Suppressor macrophage treated with lipopolysaccharide for 4 hours (primary cell): ENCODE measurements at regions not wholly inside any gene's neighbourhood (a gene's known extent, or its start where the extent isn't known, plus 50 kb on each side); places are given as distances from the start of the nearest gene placed in this dataset.
"Not testable (repeated sequence)": the region's sequence is repeated elsewhere in the genome, so short reads cannot be mapped to it uniquely, and the experiment has no call there.

Experiments
- DNase-seq: peaks from one replicate; pipeline ENCODE4 v3.0.0-alpha.2; 2020

DNA sequence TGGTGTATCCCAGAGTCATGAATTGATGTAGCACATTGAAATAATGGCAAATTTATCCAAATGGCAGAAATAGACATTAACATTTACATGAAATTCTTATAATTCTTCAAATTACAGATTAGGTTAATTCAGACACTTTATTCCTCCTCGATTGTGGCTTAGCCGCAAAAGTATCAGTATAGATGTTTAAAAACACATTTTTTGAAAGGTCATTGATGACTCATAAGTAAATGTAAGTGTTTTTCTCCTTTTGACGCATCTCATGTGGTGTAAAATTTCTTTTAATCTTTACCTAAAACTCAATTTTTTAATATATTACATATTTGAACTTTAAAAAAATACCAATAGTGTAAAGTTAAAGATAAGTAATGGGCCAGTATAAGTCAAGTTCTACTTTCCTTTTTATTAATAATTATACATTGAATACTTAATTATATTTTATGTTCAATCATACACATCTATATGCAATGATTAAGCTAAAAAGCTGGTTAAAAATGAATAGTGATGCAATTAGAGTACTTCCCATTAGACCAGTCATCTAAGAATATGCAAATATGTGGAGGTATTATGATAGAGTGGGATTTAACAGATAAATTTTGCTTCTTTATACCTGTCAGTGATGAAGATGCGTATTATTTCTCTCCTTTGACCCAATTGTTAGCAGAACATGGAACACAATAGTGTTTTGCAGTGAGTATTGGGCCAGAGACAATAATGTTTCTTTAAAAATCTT is 678.1 kb upstream of the DPPA4 start:
- no peak for DNase-seq

DNA sequence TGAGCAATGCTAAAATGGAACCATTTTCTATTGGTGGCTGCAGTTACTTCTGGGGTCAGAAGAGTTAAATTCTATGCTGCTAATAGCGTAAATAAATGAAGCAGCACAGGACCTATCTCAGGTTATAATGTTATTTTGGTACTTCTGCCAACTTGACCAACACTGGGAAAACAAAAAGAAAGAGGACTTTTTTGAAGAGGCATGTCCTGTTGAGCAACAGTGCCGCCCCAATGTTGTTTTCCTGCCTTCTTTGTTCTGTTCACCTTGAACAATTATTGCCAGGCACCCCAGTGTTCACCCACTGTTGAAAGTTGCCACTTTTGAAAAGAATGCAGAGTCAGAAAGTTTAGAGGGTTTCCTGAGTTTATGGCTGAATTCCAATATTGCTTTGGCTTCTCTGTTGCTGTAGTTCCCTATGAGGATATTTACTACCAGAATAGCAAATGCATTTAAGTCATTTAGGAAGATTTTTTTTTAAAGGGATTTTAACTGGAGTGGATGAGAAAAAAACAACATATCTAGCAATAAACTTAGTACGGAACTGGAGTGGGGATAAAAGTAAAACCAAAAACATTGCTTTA is 679.0 kb upstream of the DPPA4 start:
- DNase-seq, result no peak

DNA sequence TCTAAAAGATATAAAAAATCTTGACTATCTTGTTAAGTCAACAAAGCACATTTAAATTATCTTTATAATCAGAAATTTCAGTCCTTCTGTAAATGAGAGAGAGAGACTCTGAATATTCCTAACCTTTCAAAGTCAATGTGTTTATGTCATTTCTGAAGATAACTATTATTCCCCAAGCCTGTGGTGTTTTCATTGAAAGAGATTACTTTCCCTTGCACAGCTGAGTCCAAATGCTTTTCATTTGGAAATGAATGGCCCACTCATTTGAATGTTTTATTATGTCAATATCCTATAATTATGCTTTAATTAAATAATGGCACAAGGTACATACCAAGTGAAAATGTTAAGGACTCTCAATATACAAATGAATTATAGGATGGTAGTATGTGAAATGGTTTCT is 680.0 kb upstream of the DPPA4 start:
- DNase-seq, result no peak

DNA sequence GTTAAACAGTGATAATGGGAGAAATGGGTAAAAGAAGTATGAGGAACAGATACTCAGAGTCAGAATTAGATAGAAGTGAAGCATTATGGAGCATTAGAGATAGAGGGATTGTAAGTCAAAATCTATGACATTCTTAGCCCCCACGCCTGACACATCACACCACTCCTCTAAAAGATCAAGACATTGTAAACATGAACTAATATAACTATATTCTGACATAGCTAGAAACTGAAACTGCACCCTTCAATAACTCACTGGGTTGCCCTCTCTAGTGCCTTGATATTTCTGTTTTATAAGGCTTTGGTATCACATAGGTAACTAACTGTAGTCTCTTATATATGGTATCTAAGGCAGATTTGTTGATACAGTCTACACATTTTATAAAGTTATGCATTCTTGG is 684.3 kb upstream of the DPPA4 start:
- DNase-seq, result no peak

DNA sequence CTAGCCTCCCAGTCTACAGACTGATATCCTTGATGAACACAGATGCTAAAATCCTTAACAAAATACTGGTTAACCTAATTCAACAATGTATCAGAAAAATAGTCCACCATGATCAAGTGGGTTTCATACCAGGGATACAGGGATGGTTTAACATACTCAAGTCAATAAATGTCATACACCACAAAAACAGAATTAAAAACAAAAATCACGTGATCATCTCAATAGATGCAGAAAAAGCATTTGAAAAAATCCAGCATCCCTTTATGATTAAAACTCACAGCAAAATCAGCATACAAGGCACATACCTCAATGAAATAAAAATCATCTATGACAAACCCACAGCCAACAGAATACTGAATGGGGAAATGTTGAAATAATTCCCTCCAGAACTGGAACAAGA is 685.7 kb upstream of the DPPA4 start:
- DNase-seq, result not testable (repeated sequence)

DNA sequence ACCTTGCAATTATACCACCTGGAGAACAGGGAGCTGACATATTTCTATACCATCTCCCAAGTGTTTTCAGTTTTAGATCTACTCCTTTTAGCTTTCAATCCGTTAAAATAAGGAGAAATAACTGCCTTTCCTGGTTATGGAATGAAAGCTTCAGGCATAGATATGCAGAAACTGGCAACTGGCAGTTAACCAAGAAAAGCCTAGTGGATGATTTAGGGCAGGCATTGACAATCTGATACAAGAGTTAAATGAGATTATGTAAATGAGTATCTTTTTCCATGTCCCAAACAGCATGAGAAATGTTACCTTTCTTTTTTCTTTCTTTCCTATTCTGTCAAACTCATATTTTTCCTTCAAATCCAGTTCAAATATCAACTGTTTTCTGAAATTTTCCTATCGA is 689.1 kb upstream of the DPPA4 start:
- no peak for DNase-seq

DNA sequence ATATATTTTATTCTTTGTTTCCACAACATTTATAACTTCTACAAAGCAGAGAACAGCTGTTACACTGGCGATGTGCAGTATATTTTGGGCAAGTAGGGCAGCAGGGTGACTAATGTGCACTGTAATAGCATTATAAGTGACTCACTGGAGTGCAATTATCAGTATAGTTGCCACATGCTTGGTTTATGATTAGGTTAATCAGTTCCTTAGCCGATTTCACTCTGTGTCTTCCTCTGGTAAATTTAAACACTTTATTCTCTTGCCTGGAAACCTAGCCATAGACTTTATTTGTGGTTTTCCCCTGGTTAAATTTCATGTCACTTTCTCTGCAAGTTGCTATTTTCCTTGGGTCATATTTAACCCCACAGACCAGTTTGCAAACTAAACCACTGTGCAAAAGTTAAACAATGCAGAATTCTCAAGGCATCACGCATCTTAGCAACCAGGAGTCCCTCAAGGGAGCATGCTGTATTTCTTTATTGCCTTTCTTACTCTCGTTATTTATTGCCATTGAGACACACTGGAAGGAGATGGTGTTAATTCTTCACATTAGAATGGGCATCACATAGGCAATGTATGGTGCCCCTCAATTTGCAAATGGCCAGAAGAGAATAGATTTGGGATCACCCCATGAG is 690.2 kb upstream of the DPPA4 start:
- no peak for DNase-seq

DNA sequence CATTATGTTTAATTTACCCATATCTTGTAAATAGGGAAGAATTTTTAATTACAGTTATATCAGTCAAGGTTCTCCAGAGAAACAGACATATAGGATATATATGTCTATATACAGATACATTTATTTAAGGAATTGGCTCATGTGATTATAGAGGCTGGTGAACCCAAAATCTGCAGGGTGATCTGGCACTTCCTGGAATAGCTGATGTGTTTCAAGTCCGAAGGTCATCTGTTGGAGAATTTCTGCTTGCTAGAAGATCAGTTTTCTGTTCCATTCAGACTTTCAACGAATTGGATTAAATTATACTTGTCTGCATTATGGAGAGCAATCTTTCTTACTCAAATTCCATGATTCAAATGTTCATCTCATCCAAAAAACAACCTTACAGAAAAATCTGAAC is 694.6 kb upstream of the DPPA4 start:
- no peak for DNase-seq

DNA sequence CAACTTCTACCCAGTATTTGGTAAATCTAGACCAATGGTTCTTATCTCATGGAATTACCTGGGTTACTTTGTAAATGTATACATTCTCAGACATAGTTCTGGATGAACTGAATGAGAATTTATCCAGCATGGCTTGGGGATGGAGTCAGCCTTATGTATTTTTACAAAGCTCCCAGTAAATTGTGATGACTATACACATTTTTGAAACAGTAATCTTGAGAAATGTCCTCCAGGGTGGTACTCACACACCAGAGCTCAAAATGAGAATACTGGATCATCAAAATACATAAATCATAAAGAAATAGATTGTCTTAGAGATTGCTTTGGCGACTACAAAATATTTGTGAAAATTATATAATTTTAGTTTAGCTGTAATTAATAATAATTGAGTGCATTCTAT is 722.1 kb upstream of the DPPA4 start:
- no peak for DNase-seq

DNA sequence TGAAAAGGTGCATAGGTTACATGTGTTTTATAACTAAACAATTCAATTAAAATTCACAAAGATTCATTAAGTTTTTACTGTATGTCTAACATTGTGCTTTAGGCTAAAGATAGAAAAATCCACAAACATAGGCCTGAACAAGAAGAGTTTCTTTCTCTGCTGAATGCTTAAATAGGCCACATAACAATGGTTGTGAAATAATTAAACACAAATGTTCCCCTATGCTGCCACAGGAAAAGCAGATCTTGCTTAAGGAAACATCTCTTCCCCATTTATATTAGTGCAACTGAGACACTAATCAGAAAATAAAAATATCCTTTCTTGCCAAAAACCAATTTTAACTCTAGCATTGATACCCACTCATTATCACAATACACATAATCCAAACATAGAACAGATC is 725.4 kb upstream of the DPPA4 start:
- no peak for DNase-seq

DNA sequence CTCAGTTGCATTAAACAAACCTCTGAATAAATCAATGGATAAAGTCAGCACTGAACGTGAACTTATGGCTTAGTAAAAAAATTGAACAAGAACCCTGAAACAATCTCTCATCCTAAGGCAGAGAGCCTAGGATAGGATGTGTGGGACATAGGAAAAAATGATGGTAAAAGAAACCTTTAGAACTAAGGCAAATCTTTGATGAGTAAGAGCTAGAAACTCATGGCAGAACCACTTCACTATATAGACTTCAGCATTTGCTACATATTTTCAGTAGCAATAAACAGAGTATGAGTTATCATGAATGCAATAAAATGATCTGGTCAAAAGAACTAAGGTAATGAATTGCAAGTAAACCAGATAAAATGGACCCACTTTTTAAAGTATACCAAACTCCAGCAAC is 725.8 kb upstream of the DPPA4 start:
- no peak for DNase-seq

DNA sequence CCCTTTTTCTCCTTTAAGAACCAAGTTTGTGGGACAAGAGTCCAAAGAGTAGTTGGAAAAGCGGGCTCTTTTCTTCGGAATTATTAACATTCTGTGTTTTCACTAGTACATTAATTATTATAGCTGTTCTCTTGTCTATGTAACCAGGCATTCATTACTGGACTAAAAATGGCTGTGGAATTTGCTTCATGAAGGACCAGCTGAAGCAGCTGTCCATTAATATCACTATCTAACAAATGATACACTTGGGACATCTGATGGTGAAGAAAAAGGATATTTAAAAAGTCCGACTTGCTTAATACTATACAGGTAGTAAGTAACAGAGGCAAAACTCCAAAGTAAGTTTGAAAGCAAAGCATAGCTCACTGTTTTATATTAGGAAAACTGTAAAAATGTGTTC is 728.9 kb upstream of the DPPA4 start:
- DNase-seq, result no peak

DNA sequence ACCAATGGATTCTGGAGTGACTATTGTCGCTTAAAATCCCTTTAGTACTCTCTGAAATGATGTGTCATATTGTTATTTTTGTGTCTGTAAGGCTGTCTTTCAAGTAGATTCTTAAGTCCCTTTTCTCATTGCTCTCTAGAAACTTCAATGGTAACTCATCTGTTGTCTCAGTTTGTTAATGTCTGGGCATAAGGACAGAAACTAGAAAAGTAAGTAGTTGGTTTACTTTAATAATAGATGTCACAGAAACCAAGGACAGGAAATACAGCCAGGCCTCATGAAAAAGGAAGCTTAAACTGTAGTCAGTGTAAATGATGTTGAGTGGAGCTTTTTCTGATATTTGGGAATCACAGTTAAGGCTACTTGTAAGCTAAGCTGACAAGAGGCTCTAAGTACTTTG is 730.2 kb upstream of the DPPA4 start:
- DNase-seq, result no peak

DNA sequence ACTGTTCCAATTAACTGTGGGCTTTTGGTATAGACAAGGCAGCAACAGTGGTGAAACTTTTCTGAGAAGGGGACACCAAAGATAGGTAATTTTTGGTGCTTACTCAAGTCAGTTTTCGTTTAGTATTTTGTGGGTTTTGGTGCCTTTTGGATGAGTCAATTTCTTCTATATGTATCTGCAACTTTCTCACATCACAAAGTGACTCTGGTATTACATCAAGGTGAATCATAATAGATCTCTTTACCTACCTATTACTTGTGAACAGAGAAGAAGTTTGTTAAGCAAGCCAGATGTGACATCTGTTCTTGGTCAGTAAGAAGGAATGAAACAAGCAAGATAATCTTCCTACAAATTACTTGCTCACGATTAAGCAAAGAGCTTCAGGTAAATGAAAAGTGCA is 732.4 kb upstream of the DPPA4 start:
- DNase-seq, result no peak

DNA sequence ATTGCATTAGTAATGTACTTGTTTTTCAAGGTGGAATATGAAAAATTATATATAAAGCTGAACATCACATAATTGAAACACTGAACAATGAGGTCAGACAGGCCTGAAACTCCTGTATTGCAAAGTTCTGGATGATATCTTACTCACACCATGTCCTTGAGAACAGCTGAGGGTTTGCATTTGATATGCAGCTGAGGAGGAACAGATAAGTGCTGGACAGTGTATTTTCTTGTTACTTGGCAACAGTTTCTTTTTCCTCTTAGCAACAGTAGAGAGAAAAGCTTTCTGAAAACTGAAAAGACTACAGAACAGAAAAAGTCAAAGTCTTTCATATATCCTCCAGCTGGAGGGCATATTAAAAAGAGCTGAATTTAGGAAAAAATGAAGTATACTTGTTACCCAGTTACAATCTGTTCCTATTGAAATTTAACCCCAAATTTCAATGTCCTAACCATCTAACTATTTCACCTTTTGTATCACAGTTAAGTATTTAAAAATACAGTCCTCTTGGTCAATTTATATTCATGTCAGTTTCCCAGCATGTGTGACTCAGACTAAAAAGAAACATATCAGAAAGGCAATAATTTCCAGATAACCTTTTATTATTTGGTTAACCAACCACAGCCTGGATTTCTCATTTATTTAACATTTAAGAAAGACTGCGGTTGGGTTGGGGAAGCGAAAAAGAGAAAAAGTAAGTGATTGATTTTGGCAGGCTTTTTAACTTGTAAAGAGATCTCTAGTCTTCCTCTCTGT is 733.0 kb upstream of the DPPA4 start:
- no peak for DNase-seq

DNA sequence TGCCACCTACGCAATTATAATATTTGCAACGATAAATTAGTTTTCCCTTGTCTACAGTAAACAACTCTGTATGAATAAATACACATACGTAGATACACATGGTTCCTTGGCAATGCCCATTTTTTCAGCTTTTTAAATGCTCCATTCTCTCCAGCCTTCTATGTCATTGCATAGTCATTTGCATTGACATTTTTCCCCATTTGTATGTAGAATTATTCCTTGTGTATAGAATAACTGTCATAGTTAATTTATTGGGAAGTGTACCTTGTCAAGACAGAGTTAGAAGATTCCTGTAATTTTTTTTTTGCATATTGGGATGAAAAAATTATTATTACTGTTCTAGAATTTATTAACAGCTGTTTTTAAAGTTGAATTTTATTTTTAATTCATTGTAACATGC is 736.7 kb upstream of the DPPA4 start:
- DNase-seq, result no peak

DNA sequence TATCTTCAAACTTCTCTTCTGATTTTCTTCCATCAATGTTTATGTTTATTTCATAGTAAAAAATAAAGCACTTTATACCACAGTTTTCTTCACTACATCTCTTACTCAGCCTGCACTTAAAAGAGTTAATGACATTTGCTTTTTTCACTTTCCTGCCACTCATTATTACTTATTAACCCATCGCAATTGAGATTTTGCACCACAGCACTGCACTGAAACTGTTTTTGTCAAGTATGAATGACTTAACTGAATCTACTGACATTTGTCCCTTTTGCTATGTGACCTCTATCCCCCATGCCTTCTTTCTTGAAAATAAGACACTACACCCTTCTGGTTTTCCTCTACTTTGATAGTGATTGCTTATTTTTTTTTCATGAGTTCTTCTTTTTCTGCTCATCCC is 739.7 kb upstream of the DPPA4 start:
- DNase-seq, result no peak

DNA sequence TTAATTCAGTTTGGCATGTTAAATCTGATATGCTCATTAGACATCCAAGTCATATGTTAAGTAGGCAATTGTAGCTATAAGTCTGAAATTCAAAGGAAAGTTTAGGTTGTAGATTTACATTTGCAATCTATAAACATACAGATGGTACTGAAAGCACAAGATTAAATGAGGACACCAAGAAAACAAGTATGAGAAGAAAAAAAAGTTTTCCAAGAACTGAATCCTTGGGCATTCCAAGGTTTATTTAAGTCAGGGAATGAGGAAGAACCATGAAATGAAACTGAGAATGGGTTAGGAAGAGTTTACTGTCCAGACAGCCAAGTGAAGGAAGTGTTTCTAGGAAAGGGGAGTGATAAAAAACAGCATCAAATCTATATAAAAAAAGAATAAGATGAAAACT is 756.1 kb upstream of the DPPA4 start:
- DNase-seq, result no peak

DNA sequence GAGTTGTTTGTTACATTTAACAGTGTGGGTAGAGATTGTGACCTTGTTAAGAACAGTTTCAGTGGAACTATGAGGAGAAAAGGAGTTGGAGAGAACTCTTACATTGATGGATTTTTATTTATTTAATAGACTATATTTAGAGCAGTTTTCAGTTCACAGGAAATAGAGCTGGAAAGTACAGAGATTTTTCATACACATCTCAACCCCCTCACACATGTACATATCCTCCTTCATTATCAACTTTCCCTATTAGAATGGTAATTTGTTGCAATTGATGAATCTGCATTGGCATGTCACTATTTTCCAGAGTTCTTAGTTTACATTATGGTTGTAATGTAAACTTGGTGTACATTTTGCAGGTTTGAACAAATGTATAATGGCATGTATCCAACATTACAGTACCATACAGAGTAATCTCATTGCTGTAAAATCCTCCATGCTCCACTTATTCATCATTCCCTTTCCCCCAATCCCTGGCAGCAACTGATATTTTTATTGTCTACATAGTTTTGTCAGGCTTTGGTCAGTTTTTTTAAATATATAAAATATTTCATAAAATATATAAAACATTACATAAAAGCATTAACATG is 756.6 kb upstream of the DPPA4 start:
- no peak for DNase-seq

DNA sequence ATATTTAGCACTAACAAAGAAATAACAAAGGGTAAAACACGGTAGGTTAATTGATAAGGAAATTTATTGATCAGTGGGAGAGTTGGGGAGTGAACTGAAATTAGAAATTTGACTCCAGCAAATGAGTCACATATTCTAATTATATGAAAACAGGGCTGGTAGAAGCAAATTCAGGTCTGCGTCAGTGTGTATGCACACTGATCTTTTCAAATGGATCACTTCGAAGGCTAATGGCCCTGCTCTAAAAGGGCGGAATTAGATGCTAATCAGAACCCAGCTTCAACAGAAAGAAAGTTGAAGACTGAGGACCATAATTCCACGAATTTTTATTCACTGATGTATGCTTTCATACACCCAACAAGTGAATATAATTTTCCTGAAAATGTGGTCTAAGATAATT is 762.4 kb upstream of the DPPA4 start:
- no peak for DNase-seq

DNA sequence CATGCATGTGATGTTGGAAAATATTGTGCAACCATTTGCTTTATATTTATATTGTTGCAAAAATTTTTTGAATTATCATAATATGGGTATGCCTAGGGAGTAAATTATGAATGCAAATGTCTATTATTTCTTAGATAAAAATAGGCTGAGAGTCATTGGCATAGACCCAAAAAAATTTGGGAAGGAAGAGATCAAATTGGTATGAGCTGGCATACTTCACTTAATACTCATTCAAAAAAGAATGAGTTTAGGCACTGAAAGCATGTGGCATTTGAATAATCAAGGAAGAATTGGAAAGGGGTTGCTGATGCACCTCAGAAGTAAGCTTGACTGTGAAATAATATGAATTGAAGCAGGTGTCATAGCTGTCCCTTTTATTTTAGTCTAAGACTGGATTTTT is 764.0 kb upstream of the DPPA4 start:
- DNase-seq, result no peak

DNA sequence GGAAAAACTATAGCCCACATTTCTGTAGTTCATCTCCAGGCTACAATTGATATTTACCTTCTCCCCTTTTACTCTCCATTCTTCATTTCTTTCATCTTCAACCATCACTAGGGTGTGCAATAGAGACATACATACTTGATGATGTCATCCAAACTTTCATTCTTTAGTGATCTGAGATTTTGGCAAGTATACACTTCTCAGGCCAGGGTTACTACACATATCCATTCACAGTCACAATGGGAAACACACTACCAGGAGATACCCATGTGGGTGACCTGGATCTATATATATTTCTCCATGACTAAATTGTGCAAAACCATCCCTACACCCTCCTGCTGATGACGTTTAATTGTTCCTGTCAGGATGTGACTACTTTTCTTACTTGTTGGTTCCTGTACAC is 769.5 kb upstream of the DPPA4 start:
- no peak for DNase-seq

DNA sequence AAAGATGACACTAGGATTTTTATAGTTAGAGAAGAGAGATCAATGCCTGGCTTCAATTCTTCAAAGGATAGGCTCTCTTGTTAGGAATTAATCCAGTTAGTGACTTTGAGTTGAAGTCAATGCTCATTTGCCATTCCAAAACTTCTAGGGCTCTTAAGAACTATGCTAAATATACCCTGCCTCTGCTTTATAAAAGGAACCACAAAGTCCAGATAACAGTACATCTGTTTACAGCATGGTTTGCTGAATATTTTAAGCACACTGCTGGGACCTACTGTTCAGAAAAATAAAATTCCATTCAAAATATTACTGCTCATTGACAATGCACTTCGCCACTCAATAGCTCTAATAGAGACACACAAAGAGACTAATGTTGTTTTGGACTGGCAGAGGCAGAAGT is 786.6 kb upstream of the DPPA4 start:
- DNase-seq, result no peak

DNA sequence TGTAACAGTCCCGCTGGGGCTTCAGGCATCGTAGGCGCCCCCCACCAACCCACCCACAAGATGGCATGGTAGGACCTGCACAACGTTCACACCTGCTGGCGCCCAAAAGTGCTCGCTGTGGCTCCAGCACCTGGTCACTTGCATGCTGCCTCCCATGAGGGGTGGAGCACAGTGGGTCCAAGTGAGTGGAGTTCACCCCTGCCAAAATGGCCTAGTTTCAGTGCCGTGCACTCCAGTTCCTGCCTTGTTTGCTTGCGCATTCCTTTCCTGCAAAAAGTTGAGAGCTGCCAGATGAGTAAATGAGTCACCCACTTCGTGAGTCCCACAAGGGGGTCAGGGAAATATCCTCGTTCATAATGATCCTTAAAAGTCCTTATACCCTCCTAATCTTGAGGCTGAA is 788.7 kb upstream of the DPPA4 start:
- no peak for DNase-seq
